SK-N-SH treated with all-trans-retinoic acid at 6 μM for 48 hours (cell line): ENCODE measurements at regions not wholly inside any gene's neighbourhood (a gene's known extent, or its start where the extent isn't known, plus 50 kb on each side); places are given as distances from the start of the nearest gene placed in this dataset.

Experiments
- ATAC-seq: fragments of 200-7000 bp; cut with Tn5 transposase; 3 replicates; pipeline ENCODE4 v1.9.1; 2020; ENCODE audit warnings: mild to moderate bottlenecking, moderate library complexity
- ARNTL ChIP-seq: fragments of 450-650 bp; formaldehyde crosslinking; IDR thresholded peaks from 2 replicates; pipeline ENCODE4 v1.5.0; 2020; ENCODE audit warnings: low read depth, mild to moderate bottlenecking, moderate library complexity, borderline replicate concordance
- BACH2 ChIP-seq: fragments of 250-450 bp; sonication (Bioruptor Pico); IDR thresholded peaks from 2 replicates; pipeline ENCODE4 v1.9.0; 2021; ENCODE audit warnings: mild to moderate bottlenecking, borderline replicate concordance
- CREB5 ChIP-seq: fragments of 250-450 bp; sonication (Bioruptor Pico); IDR thresholded peaks from 2 replicates; pipeline ENCODE4 v1.5.1; 2020; ENCODE audit warnings: low read depth, mild to moderate bottlenecking, moderate library complexity
- CSDC2 ChIP-seq: fragments of 250-450 bp; sonication (Bioruptor Pico); IDR thresholded peaks from 2 replicates; pipeline ENCODE4 v1.5.0; 2020; ENCODE audit warnings: mild to moderate bottlenecking, moderate library complexity
- CSRNP3 ChIP-seq: fragments of 250-450 bp; sonication (Bioruptor Pico); IDR thresholded peaks from 2 replicates; pipeline ENCODE4 v1.5.1; 2021; ENCODE audit warnings: mild to moderate bottlenecking, moderate library complexity
- ESRRG ChIP-seq: fragments of 250-450 bp; sonication (Bioruptor Pico); IDR thresholded peaks from 2 replicates; pipeline ENCODE4 v1.6.1; 2021; ENCODE audit warnings: mild to moderate bottlenecking
- GLIS3 ChIP-seq: fragments of 250-450 bp; sonication (Bioruptor Pico); IDR thresholded peaks from 2 replicates; pipeline ENCODE4 v1.5.0; 2020; ENCODE audit warnings: mild to moderate bottlenecking, moderate library complexity
- ISL1 ChIP-seq: fragments of 250-450 bp; sonication (Bioruptor Pico); IDR thresholded peaks from 2 replicates; pipeline ENCODE4 v2.1.2; 2022; ENCODE audit warnings: mild to moderate bottlenecking, moderate library complexity
- PATZ1 ChIP-seq: fragments of 250-450 bp; sonication (Bioruptor Pico); IDR thresholded peaks from 2 replicates; pipeline ENCODE4 v1.8.0; 2020; ENCODE audit warnings: mild to moderate bottlenecking, moderate library complexity, borderline replicate concordance
- PPARA ChIP-seq: fragments of 250-450 bp; sonication (Bioruptor Pico); IDR thresholded peaks from 2 replicates; pipeline ENCODE4 v1.5.0; 2020; ENCODE audit warnings: mild to moderate bottlenecking, borderline replicate concordance
- RARB ChIP-seq: fragments of 250-450 bp; sonication (Bioruptor Pico); IDR thresholded peaks from 2 replicates; pipeline ENCODE4 v1.8.0; 2021; ENCODE audit warnings: mild to moderate bottlenecking, moderate library complexity
- TSHZ2 ChIP-seq: fragments of 250-450 bp; sonication (Bioruptor Pico); IDR thresholded peaks from 2 replicates; pipeline ENCODE4 v1.5.0; 2020; ENCODE audit warnings: mild to moderate bottlenecking, moderate library complexity
- ZC3H10 ChIP-seq: fragments of 250-450 bp; sonication (Bioruptor Pico); IDR thresholded peaks from 2 replicates; pipeline ENCODE4 v1.5.1; 2021; ENCODE audit warnings: mild to moderate bottlenecking, moderate library complexity
- ZNF565 ChIP-seq: fragments of 450-650 bp; formaldehyde crosslinking; conservative IDR thresholded peaks from 2 replicates; pipeline ENCODE4 v1.5.0; 2020; ENCODE audit warnings: low read depth, mild to moderate bottlenecking, moderate library complexity
- ZNF70 ChIP-seq: fragments of 450-650 bp; formaldehyde crosslinking; IDR thresholded peaks from 2 replicates; pipeline ENCODE4 v1.5.0; 2020; ENCODE audit warnings: mild to moderate bottlenecking, moderate library complexity

GRCh38 chr6:28693751-28694443 is 168.2 kb downstream of the GPX5 start (continued):
- no peak for TF ChIP-seq PATZ1
- no peak for TF ChIP-seq ZC3H10 (CRISPR knock-in tag)
- TF ChIP-seq, all 23 proteins: peak for 0

- no peak for TF ChIP-seq ISL1 (CRISPR knock-in tag)
- ATAC-seq: peak; percentile 79
Observed at GRCh38 chr6:28695715-28696114, 170.0 kb downstream of the GPX5 start.

- peak; percentile 53 for ATAC-seq
- TF ChIP-seq PATZ1 (no peak), GLIS3 (CRISPR knock-in tag) (no peak), ARNTL (CRISPR knock-in tag) (no peak), BACH2 (CRISPR knock-in tag) (no peak), CSRNP3 (CRISPR knock-in tag) (no peak)
Observed at GRCh38 chr6:28696167-28696566, 170.5 kb downstream of the GPX5 start.

GRCh38 chr6:28696682-28697081 is 171.0 kb downstream of the GPX5 start:
- TF ChIP-seq CSDC2 (CRISPR knock-in tag) (no peak), ESRRG (CRISPR knock-in tag) (no peak), PATZ1 (no peak), GLIS3 (CRISPR knock-in tag) (no peak), BACH2 (CRISPR knock-in tag) (no peak), ZNF565 (CRISPR knock-in tag) (no peak), PPARA (CRISPR knock-in tag) (no peak), RARB (CRISPR knock-in tag) (no peak), CREB5 (CRISPR knock-in tag) (no peak), TSHZ2 (CRISPR knock-in tag) (no peak), ZC3H10 (CRISPR knock-in tag) (no peak), ZNF70 (CRISPR knock-in tag) (no peak)
- peak; percentile 33; the same call in 2 of the 3 replicates for ATAC-seq
